ENCODE measurements at regions not wholly inside any gene's neighbourhood (a gene's known extent, or its start where the extent isn't known, plus 50 kb on each side); places are given as distances from the start of the nearest gene placed in this dataset.

- H3K4me3 ChIP-seq (ENCODE audit: low read depth in 1 of 2, low read length in 1 of 2), result no peak overlapping the region
- no peaks in the 10 kb centered on the region for H3K27me3 ChIP-seq
- TF ChIP-seq CTCF (IDR thresholded peaks at IDR 0.05), result no peak
Measured at GRCh38 chr1:222441066-222441465, 106.8 kb downstream of the HHIPL2 start.

GRCh38 chr1:222424826-222425225 lies 123.1 kb downstream of the HHIPL2 start:
- Histone ChIP-seq H3K27me3 (no peaks in the 10 kb centered on the region), H3K27ac (no peak overlapping the region), H3K4me3 (ENCODE audit: low read depth in 1 of 2, low read length in 1 of 2) (no peak overlapping the region), H3K9me3 (no peaks in the 10 kb centered on the region), H3K4me1 (ENCODE audit: control insufficient read depth in 1 of 2, insufficient read depth in 1 of 2, low read depth in 1 of 2, low read length in 1 of 2) (no peaks in the 10 kb centered on the region), H3K36me3 (no peaks in the 10 kb centered on the region)
- TF ChIP-seq CTCF (IDR thresholded peaks at IDR 0.05), result no peak

More at GRCh38 chr1:222441066-222441465, 106.8 kb downstream of the HHIPL2 start:
- H3K4me1 ChIP-seq (ENCODE audit: control insufficient read depth in 1 of 2, insufficient read depth in 1 of 2, low read depth in 1 of 2, low read length in 1 of 2), result no peaks in the 10 kb centered on the region
- H3K36me3 ChIP-seq, result no peaks in the 10 kb centered on the region
- H3K9me3 ChIP-seq, result no peaks in the 10 kb centered on the region
- no peak overlapping the region for H3K27ac ChIP-seq

- Histone ChIP-seq H3K4me3 (ENCODE audit: low read depth in 1 of 2, low read length in 1 of 2) (no peak overlapping the region), H3K27ac (no peak overlapping the region), H3K9me3 (no peaks in the 10 kb centered on the region), H3K36me3 (no peaks in the 10 kb centered on the region), H3K4me1 (ENCODE audit: control insufficient read depth in 1 of 2, insufficient read depth in 1 of 2, low read depth in 1 of 2, low read length in 1 of 2) (no peaks in the 10 kb centered on the region), H3K27me3 (no peaks in the 10 kb centered on the region)
- no peak for TF ChIP-seq CTCF (IDR thresholded peaks at IDR 0.05)
Measured at GRCh38 chr1:222421380-222421779, 126.5 kb downstream of the HHIPL2 start.

GRCh38 chr1:222420633-222421032 lies 127.3 kb downstream of the HHIPL2 start:
- H3K4me1 ChIP-seq (ENCODE audit: control insufficient read depth in 1 of 2, insufficient read depth in 1 of 2, low read depth in 1 of 2, low read length in 1 of 2), result no peaks in the 10 kb centered on the region
- H3K36me3 ChIP-seq, result no peaks in the 10 kb centered on the region
- no peak overlapping the region for H3K27ac ChIP-seq
- H3K9me3 ChIP-seq, result no peaks in the 10 kb centered on the region
- H3K4me3 ChIP-seq (ENCODE audit: low read depth in 1 of 2, low read length in 1 of 2), result no peak overlapping the region
- no peak for TF ChIP-seq CTCF (IDR thresholded peaks at IDR 0.05)
- no peaks in the 10 kb centered on the region for H3K27me3 ChIP-seq

GRCh38 chr1:222418654-222419053 lies 129.2 kb downstream of the HHIPL2 start:
- H3K4me1 ChIP-seq (ENCODE audit: control insufficient read depth in 1 of 2, insufficient read depth in 1 of 2, low read depth in 1 of 2, low read length in 1 of 2), result no peaks in the 10 kb centered on the region
- no peaks in the 10 kb centered on the region for H3K27me3 ChIP-seq
- no peak overlapping the region for H3K4me3 ChIP-seq (ENCODE audit: low read depth in 1 of 2, low read length in 1 of 2)
- H3K9me3 ChIP-seq, result no peaks in the 10 kb centered on the region
- H3K36me3 ChIP-seq, result no peaks in the 10 kb centered on the region
- no peak overlapping the region for H3K27ac ChIP-seq
- TF ChIP-seq CTCF (IDR thresholded peaks at IDR 0.05), result no peak

- Histone ChIP-seq H3K27ac (no peak overlapping the region), H3K9me3 (no peaks in the 10 kb centered on the region), H3K4me3 (ENCODE audit: low read depth in 1 of 2, low read length in 1 of 2) (no peak overlapping the region), H3K36me3 (no peaks in the 10 kb centered on the region), H3K27me3 (no peaks in the 10 kb centered on the region), H3K4me1 (ENCODE audit: control insufficient read depth in 1 of 2, insufficient read depth in 1 of 2, low read depth in 1 of 2, low read length in 1 of 2) (no peaks in the 10 kb centered on the region)
- no peak for TF ChIP-seq CTCF (IDR thresholded peaks at IDR 0.05)
Measured at GRCh38 chr1:222417264-222417663, 130.6 kb downstream of the HHIPL2 start.

Data from neutrophil (primary cell).